Ovary (tissue), 3 donors: ENCODE measurements at regions not wholly inside any gene's neighbourhood (a gene's known extent, or its start where the extent isn't known, plus 50 kb on each side); places are given as distances from the start of the nearest gene placed in this dataset.

ENCODE experiments used
- CTCF ChIP-seq, 3 donors: fragments of 450-650 bp in 2 of 3; fragments of 200-600 bp in 1 of 3; IDR thresholded peaks; one replicate each; pipeline versions ENCODE4 v1.5.1 to v1.8.0; 2016 to 2022; ENCODE audit warnings: antibody characterized with exemption in 3 of 3, mild to moderate bottlenecking in 1 of 3
- EP300 ChIP-seq: sonication (generic); formaldehyde crosslinking; IDR thresholded peaks from one replicate; pipeline ENCODE4 v1.6.1; 2017; ENCODE audit warnings: antibody characterized with exemption
- POLR2A ChIP-seq: fragments of 450-650 bp; IDR thresholded peaks from one replicate; pipeline ENCODE4 v1.6.1; 2017; ENCODE audit warnings: antibody characterized with exemption, mild to moderate bottlenecking, moderate library complexity
- donor health status: DM: no; HTN: no; CAD: no.

- TF ChIP-seq CTCF (IDR thresholded peaks at IDR 0.05) (no peak), POLR2A (no peak), EP300 (no peak)
Observed at GRCh38 chr3:180306155-180306554, 269.4 kb upstream of the PEX5L start.
